ENCODE measurements at regions not wholly inside any gene's neighbourhood (a gene's known extent, or its start where the extent isn't known, plus 50 kb on each side); places are given as distances from the start of the nearest gene placed in this dataset.

DNA sequence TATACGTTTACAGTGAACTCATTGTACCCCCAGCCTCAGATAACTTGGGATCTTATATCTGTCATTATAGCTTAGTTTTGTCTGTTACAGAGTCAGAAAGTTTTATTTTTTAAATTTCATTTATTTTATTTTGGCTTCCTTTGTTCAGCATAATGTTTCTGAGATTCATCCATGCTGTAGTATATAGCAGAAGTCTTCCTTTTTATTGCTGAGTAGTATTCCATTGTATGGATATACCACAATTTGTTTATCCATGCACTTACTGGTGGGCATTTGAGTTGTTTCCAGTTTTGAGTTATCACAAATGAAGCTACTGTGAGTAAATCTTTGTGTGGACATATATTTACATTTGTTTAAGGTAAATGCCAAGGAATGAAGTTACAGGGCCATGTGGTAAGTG, 122.3 kb downstream of the ADCYAP1 start:
- TF ChIP-seq EZH2 (IDR thresholded peaks at IDR 0.05; ENCODE audit: insufficient read depth, poor library complexity, severe bottlenecking), result no peak
- TF ChIP-seq EZH2phosphoT487 (IDR thresholded peaks at IDR 0.05; ENCODE audit: insufficient read depth, low read depth), result no peak
